H1 (cell line): ENCODE measurements at regions not wholly inside any gene's neighbourhood (a gene's known extent, or its start where the extent isn't known, plus 50 kb on each side); places are given as distances from the start of the nearest gene placed in this dataset.

Experiments
- CTCF ChIA-PET: fragments of 300-600 bp; sonication (Branson Sonifier 250); formaldehyde crosslinking; loops from one replicate; lab custom pipeline; 2021; ENCODE audit not compliant: partially characterized antibody; lab: Charles Lee
- POLR2A ChIA-PET: fragments of 300-600 bp; sonication (Branson Sonifier 250); formaldehyde crosslinking; loops from one replicate; lab custom pipeline; 2021; ENCODE audit warnings: inconsistent platforms; ENCODE audit not compliant: partially characterized antibody; lab: Charles Lee
- DNase-seq, 2 experiments: peaks; one replicate each; pipeline versions ENCODE4 v3.0.0 to v3.0.0-alpha.2; 2010 to 2022; ENCODE audit warnings: low spot score in 2 of 2, low read depth in 1 of 2, mixed read lengths in 1 of 2
- FAIRE-seq: peaks from 2 replicates; lab custom pipeline; 2011; peaks lifted over from hg19 to GRCh38; lab: Jason Lieb, UNC
- H2AFZ ChIP-seq: 2 replicates; pipeline ENCODE4 v1.8.1; 2012; ENCODE audit warnings: low read length, inconsistent platforms
- H2AK5ac ChIP-seq: 2 replicates; pipeline ENCODE4 v1.6.1; 2013; ENCODE audit warnings: low read depth, low read length
- H2BK120ac ChIP-seq: replicated peaks from 2 replicates; pipeline ENCODE3; 2013; ENCODE audit warnings: low read depth, low read length, inconsistent platforms
- H2BK12ac ChIP-seq: 2 replicates; pipeline ENCODE4 v1.6.1; 2013; ENCODE audit warnings: low read depth, low read length
- H2BK15ac ChIP-seq: 2 replicates; pipeline ENCODE4 v1.6.1; 2013; ENCODE audit warnings: low read length
- H2BK20ac ChIP-seq: 2 replicates; pipeline ENCODE4 v1.6.1; 2013; ENCODE audit warnings: low read length
- H2BK5ac ChIP-seq: 2 replicates; pipeline ENCODE4 v1.6.1; 2013; ENCODE audit warnings: low read depth, low read length
- H3K14ac ChIP-seq: 2 replicates; pipeline ENCODE4 v1.6.1; 2013; ENCODE audit warnings: inconsistent platforms; ENCODE audit not compliant: insufficient read length
- H3K18ac ChIP-seq: 2 replicates; pipeline ENCODE4 v1.6.1; 2013; ENCODE audit warnings: low read length; ENCODE audit errors: extremely low read depth
- H3K23ac ChIP-seq: 2 replicates; pipeline ENCODE4 v1.6.1; 2013; ENCODE audit warnings: inconsistent platforms; ENCODE audit not compliant: insufficient read length
- H3K23me2 ChIP-seq: 2 replicates; pipeline ENCODE4 v1.6.1; 2013; ENCODE audit warnings: low read depth, low read length
- H3K27ac ChIP-seq: 2 replicates; pipeline ENCODE4 v1.6.1; 2011; ENCODE audit warnings: low read depth, low read length, inconsistent platforms
- H3K27me3 ChIP-seq, 4 experiments: replicated peaks in 1 of 4; 1 replicate in 1 of 4; 2 replicates in 3 of 4; pipeline versions ENCODE4 v1.6.1 to v1.8.1; 2011 to 2013; ENCODE audit warnings: low read length in 3 of 4, mild to moderate bottlenecking in 3 of 4, inconsistent platforms in 2 of 4, mixed read lengths in 2 of 4, moderate library complexity in 1 of 4; ENCODE audit not compliant: control insufficient read depth in 3 of 4, insufficient read depth in 3 of 4; ENCODE audit errors: extremely low read depth in 1 of 4
- H3K36me3 ChIP-seq, 4 experiments: 2 replicates each; pipeline versions ENCODE4 v1.6.1 to v1.8.1; 2011 to 2013; ENCODE audit warnings: mild to moderate bottlenecking in 4 of 4, low read length in 3 of 4, moderate library complexity in 2 of 4, control low read depth in 1 of 4, inconsistent platforms in 1 of 4; ENCODE audit not compliant: insufficient read depth in 4 of 4, control insufficient read depth in 2 of 4
- H3K4ac ChIP-seq: replicated peaks from 2 replicates; pipeline ENCODE3; 2013; ENCODE audit warnings: low read length, low read depth, mixed read lengths, inconsistent platforms; ENCODE audit not compliant: insufficient read length
- H3K4me1 ChIP-seq, 4 experiments: replicated peaks in 1 of 4; 1 replicate in 1 of 4; 2 replicates in 3 of 4; pipeline versions ENCODE4 v1.6.1 to v1.8.1; 2011 to 2013; ENCODE audit warnings: low read length in 3 of 4, inconsistent platforms in 2 of 4, mixed read lengths in 1 of 4; ENCODE audit not compliant: insufficient read depth in 4 of 4, control insufficient read depth in 3 of 4
- H3K4me2 ChIP-seq, 2 experiments: 2 replicates each; pipeline versions ENCODE4 v1.6.1 to v1.8.1; 2011 to 2013; ENCODE audit warnings: low read depth in 2 of 2, low read length in 2 of 2, control low read depth in 1 of 2, inconsistent platforms in 1 of 2, mild to moderate bottlenecking in 1 of 2; ENCODE audit not compliant: insufficient read depth in 1 of 2
- H3K4me3 ChIP-seq, 4 experiments: fragments of 200-600, 300-600 bp in 1 of 4; sonication (generic), shearing (Covaris generic), sonication (Bioruptor Twin) in 1 of 4; 2 replicates each; pipeline versions ENCODE4 v1.5.1 to v1.8.1; 2011 to 2016; ENCODE audit warnings: low read length in 4 of 4, low read depth in 3 of 4, control low read depth in 2 of 4, inconsistent platforms in 2 of 4, mild to moderate bottlenecking in 2 of 4, mixed read lengths in 1 of 4, moderate library complexity in 1 of 4; ENCODE audit not compliant: insufficient read depth in 2 of 4; ENCODE audit errors: extremely low read depth in 1 of 4
- H3K56ac ChIP-seq: replicated peaks from 2 replicates; pipeline ENCODE3; 2013; ENCODE audit warnings: low read depth, mild to moderate bottlenecking, mixed read lengths, low read length, inconsistent platforms; ENCODE audit not compliant: insufficient read length
- H3K79me1 ChIP-seq: 2 replicates; pipeline ENCODE4 v1.6.1; 2013; ENCODE audit warnings: low read depth, low read length, control low read depth
- H3K79me2 ChIP-seq, 2 experiments: 2 replicates each; pipeline versions ENCODE4 v1.6.1 to v1.8.1; 2012 to 2013; ENCODE audit warnings: low read length in 2 of 2, mild to moderate bottlenecking in 2 of 2, inconsistent platforms in 1 of 2; ENCODE audit not compliant: insufficient read depth in 2 of 2, control insufficient read depth in 1 of 2
- H3K9ac ChIP-seq, 4 experiments: replicated peaks in 1 of 4; 1 replicate in 1 of 4; 2 replicates in 3 of 4; pipeline versions ENCODE4 v1.6.1 to v1.8.1; 2011 to 2013; ENCODE audit warnings: low read depth in 3 of 4, low read length in 3 of 4, control low read depth in 2 of 4, mild to moderate bottlenecking in 2 of 4, moderate library complexity in 2 of 4, inconsistent platforms in 1 of 4; ENCODE audit errors: extremely low read depth in 1 of 4
- H3K9me3 ChIP-seq, 2 experiments: 2 replicates each; pipeline versions ENCODE4 v1.6.1 to v1.8.1; 2012 to 2013; ENCODE audit warnings: mild to moderate bottlenecking in 2 of 2, moderate library complexity in 2 of 2, control low read depth in 1 of 2, inconsistent platforms in 1 of 2, low read depth in 1 of 2, low read length in 1 of 2, mixed read lengths in 1 of 2; ENCODE audit not compliant: insufficient read depth in 2 of 2
- H4K20me1 ChIP-seq, 2 experiments: replicated peaks in 1 of 2; 2 replicates each; pipeline versions ENCODE3 to v1.8.1; 2011 to 2013; ENCODE audit warnings: inconsistent platforms in 2 of 2, low read length in 2 of 2, mild to moderate bottlenecking in 1 of 2; ENCODE audit not compliant: insufficient read depth in 2 of 2, control insufficient read depth in 1 of 2
- H4K5ac ChIP-seq: 2 replicates; pipeline ENCODE4 v1.6.1; 2013; ENCODE audit warnings: low read length, low read depth, mixed read lengths, inconsistent platforms; ENCODE audit not compliant: insufficient read length
- H4K8ac ChIP-seq: 2 replicates; pipeline ENCODE4 v1.8.0; 2013; ENCODE audit warnings: mild to moderate bottlenecking, moderate library complexity, low read length, inconsistent platforms; ENCODE audit not compliant: insufficient read depth; ENCODE audit errors: extremely low read depth
- H4K91ac ChIP-seq: replicated peaks from 2 replicates; pipeline ENCODE3; 2013; ENCODE audit warnings: low read length, mixed read lengths, inconsistent platforms; ENCODE audit not compliant: insufficient read length
- FOSL1 ChIP-seq: IDR thresholded peaks from 2 replicates; pipeline ENCODE4 v1.6.1; 2011; ENCODE audit warnings: mild to moderate bottlenecking, low read depth, low read length, moderate library complexity; ENCODE audit not compliant: insufficient read depth
- WGBS, 2 experiments: shearing (Covaris generic) in 1 of 2; methylation state at CpG; one replicate each; pipeline versions ENCODE4 v1.1.6 to v1.1.7; 2013 to 2015; ENCODE audit warnings: low lambda C conversion rate in 2 of 2, mixed read lengths in 2 of 2, inconsistent platforms in 1 of 2, low coverage in 1 of 2, missing lambda C conversion rate in 1 of 2; ENCODE audit not compliant: insufficient replicate concordance in 2 of 2, insufficient coverage in 1 of 2, insufficient read length in 1 of 2; ENCODE audit errors: extremely low coverage in 1 of 2, missing lambda C conversion rate in 1 of 2; 5-methylcytosine and 5-hydroxymethylcytosine counted together

GRCh38 chr14:101047326-101047725, 143.8 kb upstream of the RTL1 start:
- no peak overlapping the region for H4K91ac ChIP-seq
- no peak overlapping the region for H3K56ac ChIP-seq
- H4K20me1 ChIP-seq: no peaks in the 10 kb centered on the region
- no peaks in the 10 kb centered on the region; a peak in 1 of 7 replicates for H3K4me1 ChIP-seq
- no peaks in the 10 kb centered on the region for H3K79me2 ChIP-seq
- H4K5ac ChIP-seq: no peak overlapping the region
- H3K18ac ChIP-seq: no peak overlapping the region
- no peak overlapping the region for H3K27ac ChIP-seq
- H2BK12ac ChIP-seq: no peak overlapping the region
- no peak for FAIRE-seq
- no peaks in the 10 kb centered on the region for H3K36me3 ChIP-seq
- no peaks in the 10 kb centered on the region for H3K79me1 ChIP-seq
- H3K23ac ChIP-seq: no peak overlapping the region
- H2BK20ac ChIP-seq: no peak overlapping the region
- no peak overlapping the region for H3K4ac ChIP-seq
- DNase-seq: no peak
- no peak overlapping the region for H3K9ac ChIP-seq
- H3K14ac ChIP-seq: no peak overlapping the region
- TF ChIP-seq FOSL1: no peak
- H2BK120ac ChIP-seq: no peak overlapping the region
- no peak overlapping the region for H3K4me3 ChIP-seq
- no peaks in the 10 kb centered on the region for H3K23me2 ChIP-seq
- H2BK5ac ChIP-seq: no peak overlapping the region
- ChIA-PET POLR2A (no interaction called here), CTCF (interaction anchor here (1.7 kb wide), 1 partner anchor 10 kb away, joined by 4 read pairs; no protein-coding TSS in a partner anchor)
- no peak overlapping the region for H2AK5ac ChIP-seq
- H3K27me3 ChIP-seq: no peaks in the 10 kb centered on the region
- H3K9me3 ChIP-seq: peaks cover 2 to 6% of the 10 kb centered on the region in 2 experiments; a peak in 2 of 4 replicates
- H2BK15ac ChIP-seq: no peak overlapping the region
- no peak overlapping the region for H3K4me2 ChIP-seq
- no peak overlapping the region for H2AFZ ChIP-seq
- WGBS, 2 experiments: 88% methylated on average over 11 of the region's 11 CpGs; no CpG with 5 or more reads in 1 of the 2 experiments
- no peak overlapping the region for H4K8ac ChIP-seq
